ENCODE measurements at regions not wholly inside any gene's neighbourhood (a gene's known extent, or its start where the extent isn't known, plus 50 kb on each side); places are given as distances from the start of the nearest gene placed in this dataset.

- DNase-seq (ENCODE audit: low read depth) = no peak
- no peak for TF ChIP-seq CTCF (IDR thresholded peaks at IDR 0.05; ENCODE audit: insufficient read depth, low read length, poor library complexity, severe bottlenecking)
- Histone ChIP-seq H3K36me3 (ENCODE audit: control insufficient read depth, insufficient read depth, low read length) (no peaks in the 10 kb centered on the region), H3K27me3 (ENCODE audit: control insufficient read depth, insufficient read depth, low read length) (peaks cover 3% of the 10 kb centered on the region), H3K4me3 (ENCODE audit: low read depth, low read length) (no peak overlapping the region)
Observed at GRCh38 chr10:124238367-124238766, 145.0 kb upstream of the CHST15 start.

GRCh38 chr10:124237282-124237961, 144.0 kb upstream of the CHST15 start:
- TF ChIP-seq CTCF (IDR thresholded peaks at IDR 0.05; ENCODE audit: insufficient read depth, low read length, poor library complexity, severe bottlenecking) = no peak
- no peak for DNase-seq (ENCODE audit: low read depth)
- no peak overlapping the region for H3K4me3 ChIP-seq (ENCODE audit: low read depth, low read length)
- no peaks in the 10 kb centered on the region for H3K36me3 ChIP-seq (ENCODE audit: control insufficient read depth, insufficient read depth, low read length)
- peaks cover 5% of the 10 kb centered on the region for H3K27me3 ChIP-seq (ENCODE audit: control insufficient read depth, insufficient read depth, low read length)

- no peak for TF ChIP-seq CTCF (IDR thresholded peaks at IDR 0.05; ENCODE audit: insufficient read depth, low read length, poor library complexity, severe bottlenecking)
- Histone ChIP-seq H3K4me3 (ENCODE audit: low read depth, low read length) (no peak overlapping the region), H3K27me3 (ENCODE audit: control insufficient read depth, insufficient read depth, low read length) (peaks cover 5% of the 10 kb centered on the region), H3K36me3 (ENCODE audit: control insufficient read depth, insufficient read depth, low read length) (no peaks in the 10 kb centered on the region)
- DNase-seq (ENCODE audit: low read depth) = no peak
Observed at GRCh38 chr10:124236816-124237215, 143.4 kb upstream of the CHST15 start.

- DNase-seq (ENCODE audit: low read depth) = no peak
- no peak for TF ChIP-seq CTCF (IDR thresholded peaks at IDR 0.05; ENCODE audit: insufficient read depth, low read length, poor library complexity, severe bottlenecking)
- H3K27me3 ChIP-seq (ENCODE audit: control insufficient read depth, insufficient read depth, low read length) = peaks cover 5% of the 10 kb centered on the region
Observed at GRCh38 chr10:124236136-124236535, 142.7 kb upstream of the CHST15 start.

GRCh38 chr10:124235232-124235631, 141.8 kb upstream of the CHST15 start:
- DNase-seq (ENCODE audit: low read depth) = no peak
- H3K36me3 ChIP-seq (ENCODE audit: control insufficient read depth, insufficient read depth, low read length) = no peaks in the 10 kb centered on the region

More at GRCh38 chr10:124236136-124236535, 142.7 kb upstream of the CHST15 start:
- no peak overlapping the region for H3K4me3 ChIP-seq (ENCODE audit: low read depth, low read length)
- no peaks in the 10 kb centered on the region for H3K36me3 ChIP-seq (ENCODE audit: control insufficient read depth, insufficient read depth, low read length)

More at GRCh38 chr10:124235232-124235631, 141.8 kb upstream of the CHST15 start:
- H3K4me3 ChIP-seq (ENCODE audit: low read depth, low read length) = no peak overlapping the region
- TF ChIP-seq CTCF (IDR thresholded peaks at IDR 0.05; ENCODE audit: insufficient read depth, low read length, poor library complexity, severe bottlenecking) = no peak
- H3K27me3 ChIP-seq (ENCODE audit: control insufficient read depth, insufficient read depth, low read length) = peaks cover 5% of the 10 kb centered on the region

Measured in kidney epithelial cell (primary cell).